ENCODE measurements at regions not wholly inside any gene's neighbourhood (a gene's known extent, or its start where the extent isn't known, plus 50 kb on each side); places are given as distances from the start of the nearest gene placed in this dataset.

DNA sequence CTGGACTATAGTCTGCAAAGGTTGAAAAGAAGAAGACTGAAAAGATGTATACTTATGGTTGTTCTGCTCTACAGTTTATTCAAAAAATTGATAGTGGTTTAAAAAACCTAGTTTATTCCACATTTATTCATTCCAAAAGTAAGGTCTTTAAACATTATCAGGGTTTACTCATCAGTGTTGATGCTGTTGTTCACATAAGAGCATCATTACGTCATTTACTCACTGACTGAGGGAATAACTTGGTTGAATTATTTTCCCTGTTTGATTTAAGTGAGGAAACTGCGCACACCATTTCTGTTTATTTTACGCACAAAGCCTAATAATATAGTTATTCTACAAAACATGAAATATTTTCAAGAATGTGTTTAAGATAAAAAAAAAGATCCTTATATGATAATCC is 303.1 kb upstream of the PRKD1 start:
- DNase-seq: no peak
- Histone ChIP-seq H3K27ac (no peak overlapping the region), H3K4me3 (no peak overlapping the region), H3K36me3 (no peaks in the 10 kb centered on the region), H3K4me1 (no peaks in the 10 kb centered on the region), H3K27me3 (no peaks in the 10 kb centered on the region), H3K9me3 (no peaks in the 10 kb centered on the region)
- intact Hi-C loops (cut with DNase I): no loop called here
- TF ChIP-seq, protein P1, sequence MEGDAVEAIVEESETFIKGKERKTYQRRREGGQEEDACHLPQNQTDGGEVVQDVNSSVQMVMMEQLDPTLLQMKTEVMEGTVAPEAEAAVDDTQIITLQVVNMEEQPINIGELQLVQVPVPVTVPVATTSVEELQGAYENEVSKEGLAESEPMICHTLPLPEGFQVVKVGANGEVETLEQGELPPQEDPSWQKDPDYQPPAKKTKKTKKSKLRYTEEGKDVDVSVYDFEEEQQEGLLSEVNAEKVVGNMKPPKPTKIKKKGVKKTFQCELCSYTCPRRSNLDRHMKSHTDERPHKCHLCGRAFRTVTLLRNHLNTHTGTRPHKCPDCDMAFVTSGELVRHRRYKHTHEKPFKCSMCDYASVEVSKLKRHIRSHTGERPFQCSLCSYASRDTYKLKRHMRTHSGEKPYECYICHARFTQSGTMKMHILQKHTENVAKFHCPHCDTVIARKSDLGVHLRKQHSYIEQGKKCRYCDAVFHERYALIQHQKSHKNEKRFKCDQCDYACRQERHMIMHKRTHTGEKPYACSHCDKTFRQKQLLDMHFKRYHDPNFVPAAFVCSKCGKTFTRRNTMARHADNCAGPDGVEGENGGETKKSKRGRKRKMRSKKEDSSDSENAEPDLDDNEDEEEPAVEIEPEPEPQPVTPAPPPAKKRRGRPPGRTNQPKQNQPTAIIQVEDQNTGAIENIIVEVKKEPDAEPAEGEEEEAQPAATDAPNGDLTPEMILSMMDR (IDR thresholded peaks at IDR 0.05): no peak
- ATAC-seq: no peak

DNA sequence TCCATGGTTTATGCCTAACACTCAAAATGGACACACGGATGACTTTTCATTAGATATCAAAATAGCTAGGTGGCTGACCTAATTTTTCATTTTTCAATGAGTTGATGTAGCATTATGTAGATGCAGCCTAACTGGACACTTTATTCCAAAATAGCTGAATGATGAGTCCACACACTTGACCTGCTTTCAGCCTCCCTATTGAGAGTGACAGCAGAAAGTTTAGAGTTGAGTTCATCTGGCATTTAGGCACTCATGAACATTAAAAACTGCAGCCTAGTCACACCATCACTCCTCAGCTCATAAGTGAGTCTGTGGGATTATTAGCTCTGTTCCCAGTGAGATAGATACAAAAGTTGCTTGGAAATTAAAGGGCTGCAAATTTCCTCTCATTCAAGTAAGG is 307.3 kb upstream of the PRKD1 start:
- no peaks in the 10 kb centered on the region for H3K36me3 ChIP-seq
- TF ChIP-seq, protein P1 (IDR thresholded peaks at IDR 0.05): no peak
- H3K27ac ChIP-seq: no peak overlapping the region
- no peak for ATAC-seq
- no peaks in the 10 kb centered on the region for H3K9me3 ChIP-seq
- intact Hi-C loops (cut with DNase I): no loop called here
- H3K4me1 ChIP-seq: no peaks in the 10 kb centered on the region
- DNase-seq: no peak
- H3K27me3 ChIP-seq: no peaks in the 10 kb centered on the region
- H3K4me3 ChIP-seq: no peak overlapping the region

DNA sequence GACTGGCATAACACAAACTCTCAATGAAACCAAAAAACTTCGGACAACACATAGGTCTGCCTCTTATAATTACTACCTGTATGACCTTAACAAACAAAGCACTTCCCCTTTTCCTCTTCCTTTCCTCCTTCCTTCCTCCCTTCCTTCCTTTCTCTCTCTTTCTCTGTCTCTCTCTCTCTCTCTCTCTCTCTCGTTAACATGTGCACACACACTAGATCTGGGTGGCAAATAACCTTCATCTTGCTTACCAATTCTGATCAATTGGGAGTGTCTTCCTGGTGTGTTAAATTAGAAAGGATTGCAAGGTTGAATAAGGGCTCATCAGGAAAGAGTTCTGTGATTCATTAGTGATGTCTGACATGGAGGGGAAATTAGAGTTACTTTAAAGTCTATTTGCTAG is 307.8 kb upstream of the PRKD1 start:
- DNase-seq (no peak), ATAC-seq (no peak)
- intact Hi-C loops (cut with DNase I): no loop called here
- Histone ChIP-seq H3K4me3 (no peak overlapping the region), H3K27me3 (no peaks in the 10 kb centered on the region), H3K4me1 (no peaks in the 10 kb centered on the region), H3K36me3 (no peaks in the 10 kb centered on the region), H3K9me3 (no peaks in the 10 kb centered on the region), H3K27ac (no peak overlapping the region)
- TF ChIP-seq, protein P1 (IDR thresholded peaks at IDR 0.05): no peak

DNA sequence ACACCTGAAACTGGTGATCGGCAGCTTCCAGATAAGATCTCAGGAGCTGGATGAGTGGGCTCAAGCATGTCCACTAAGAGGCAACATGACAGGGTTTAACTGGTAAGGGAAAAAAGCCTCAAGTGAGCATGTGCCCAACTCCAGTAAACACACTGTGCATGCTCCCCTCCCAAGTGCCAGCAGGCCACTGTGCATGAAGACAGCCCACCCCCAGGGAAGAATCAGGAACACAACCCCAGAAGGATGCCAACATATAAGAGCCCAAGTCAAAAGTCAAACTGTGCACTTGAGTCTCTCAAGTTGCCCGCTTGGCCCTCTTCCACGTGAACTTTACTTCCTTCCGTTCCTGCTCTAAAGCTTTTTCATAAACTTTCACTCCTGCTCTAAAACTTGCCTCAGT is 311.3 kb upstream of the PRKD1 start:
- no peak overlapping the region for H3K27ac ChIP-seq
- no peaks in the 10 kb centered on the region for H3K36me3 ChIP-seq
- TF ChIP-seq, protein P1 (IDR thresholded peaks at IDR 0.05): no peak
- no peak for ATAC-seq
- intact Hi-C loops (cut with DNase I): no loop called here
- no peaks in the 10 kb centered on the region for H3K4me1 ChIP-seq
- no peak for DNase-seq
- H3K9me3 ChIP-seq: no peaks in the 10 kb centered on the region
- H3K4me3 ChIP-seq: no peak overlapping the region
- H3K27me3 ChIP-seq: no peaks in the 10 kb centered on the region

DNA sequence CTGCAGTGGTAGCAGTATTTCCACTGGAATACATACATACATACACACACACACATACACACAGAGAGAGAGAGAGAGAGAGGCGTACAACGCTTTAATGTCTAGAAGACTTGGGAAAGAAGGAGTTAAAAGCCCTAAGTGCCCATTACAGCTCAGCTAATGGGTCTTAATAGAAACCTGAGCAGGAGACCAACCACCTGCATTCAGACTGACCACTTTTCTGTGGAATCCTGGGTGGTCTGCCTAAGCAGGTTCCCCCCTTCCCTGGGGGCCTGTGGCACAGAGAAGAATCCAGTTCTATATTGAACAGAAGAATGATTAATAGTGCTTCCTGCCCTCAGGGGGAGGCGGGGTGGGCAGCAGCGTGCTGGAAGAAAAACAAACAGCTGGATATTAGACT is 312.4 kb upstream of the PRKD1 start:
- Histone ChIP-seq H3K36me3 (no peaks in the 10 kb centered on the region), H3K4me3 (no peak overlapping the region), H3K4me1 (no peaks in the 10 kb centered on the region), H3K27me3 (no peaks in the 10 kb centered on the region), H3K9me3 (no peaks in the 10 kb centered on the region), H3K27ac (no peak overlapping the region)
- TF ChIP-seq, protein P1 (IDR thresholded peaks at IDR 0.05): no peak
- intact Hi-C loops (cut with DNase I): no loop called here
- DNase-seq (no peak), ATAC-seq (no peak)

Measured in left lung (tissue), 4 donors.